HG03558 (cell line): ENCODE measurements at regions not wholly inside any gene's neighbourhood (a gene's known extent, or its start where the extent isn't known, plus 50 kb on each side); places are given as distances from the start of the nearest gene placed in this dataset.

Experiments
- ATAC-seq: cut with Tn5 transposase; IDR thresholded peaks from one replicate; pipeline ENCODE4 v1.9.1; 2021; ENCODE audit warnings: moderate number of reproducible peaks; ENCODE audit not compliant: unreplicated experiment; ENCODE audit errors: extremely low read depth

GRCh38 chr15:99921101-99921500 is 187.9 kb upstream of the LYSMD4 start:
- no peak for ATAC-seq

GRCh38 chr15:99918072-99918471 is 184.8 kb upstream of the LYSMD4 start:
- no peak for ATAC-seq

- no peak for ATAC-seq
Observed at GRCh38 chr15:99917252-99917651, 184.0 kb upstream of the LYSMD4 start.

GRCh38 chr15:99916668-99917223 is 183.5 kb upstream of the LYSMD4 start:
- ATAC-seq: no peak

- ATAC-seq: no peak
Observed at GRCh38 chr15:99914723-99915122, 181.5 kb upstream of the LYSMD4 start.

- no peak for ATAC-seq
Observed at GRCh38 chr15:99911816-99912215, 178.6 kb upstream of the LYSMD4 start.

GRCh38 chr15:99909592-99910295 is 176.5 kb upstream of the LYSMD4 start:
- no peak for ATAC-seq

GRCh38 chr15:99907698-99908097 is 174.5 kb upstream of the LYSMD4 start:
- ATAC-seq: no peak

- ATAC-seq: no peak
Observed at GRCh38 chr15:99906793-99907192, 173.6 kb upstream of the LYSMD4 start.

GRCh38 chr15:99906311-99906710 is 173.1 kb upstream of the LYSMD4 start:
- ATAC-seq: no peak

GRCh38 chr15:99902248-99902928 is 169.2 kb upstream of the LYSMD4 start:
- no peak for ATAC-seq

GRCh38 chr15:99895956-99896311 is 162.7 kb upstream of the LYSMD4 start:
- no peak for ATAC-seq

GRCh38 chr15:99895189-99895955 is 162.1 kb upstream of the LYSMD4 start:
- no peak for ATAC-seq

GRCh38 chr15:99878835-99879234 is 145.6 kb upstream of the LYSMD4 start:
- no peak for ATAC-seq

GRCh38 chr15:99873451-99873850 is 140.2 kb upstream of the LYSMD4 start:
- ATAC-seq: no peak

GRCh38 chr15:99863550-99864198 is 130.4 kb upstream of the LYSMD4 start:
- ATAC-seq: no peak

GRCh38 chr15:99857836-99858235 is 124.6 kb upstream of the LYSMD4 start:
- ATAC-seq: no peak

GRCh38 chr15:99850517-99850916 is 117.3 kb upstream of the LYSMD4 start:
- ATAC-seq: no peak

- ATAC-seq: peak; percentile 71
Observed at GRCh38 chr15:99845009-99845408, 111.8 kb upstream of the LYSMD4 start.

- no peak for ATAC-seq
Observed at GRCh38 chr15:99844150-99844549, 110.9 kb upstream of the LYSMD4 start.

GRCh38 chr15:99842071-99842470 is 108.8 kb upstream of the LYSMD4 start:
- no peak for ATAC-seq
